Endothelial cell of umbilical vein (primary cell): ENCODE measurements at regions not wholly inside any gene's neighbourhood (a gene's known extent, or its start where the extent isn't known, plus 50 kb on each side); places are given as distances from the start of the nearest gene placed in this dataset.

Experiments used
- BruUV-seq: library from RNA; stranded (reverse); fragments of 400-500 nt; replicated peaks from 2 replicates; lab custom pipeline; 2021; lab: Mats Ljungman, UMichigan
- CTCF ChIA-PET: fragments of 300-600, 350-600 bp; sonication (Branson Sonifier 250); formaldehyde crosslinking; loops from one replicate; lab custom pipeline; 2021; ENCODE audit warnings: antibody characterized with exemption, inconsistent platforms; lab: Charles Lee
- POLR2A ChIA-PET: fragments of 300-600, 350-600 bp; sonication (Branson Sonifier 250); formaldehyde crosslinking; loops from one replicate; lab custom pipeline; 2021; ENCODE audit warnings: antibody characterized with exemption, inconsistent platforms; lab: Charles Lee
- DNase-seq: peaks from one replicate; pipeline ENCODE4 v3.0.0-alpha.2; 2011; ENCODE audit warnings: low read depth, low spot score
- FAIRE-seq: peaks from 2 replicates; lab custom pipeline; 2011; peaks lifted over from hg19 to GRCh38; lab: Jason Lieb, UNC
- H2AFZ ChIP-seq: 2 replicates; pipeline ENCODE4 v1.6.0; 2012; ENCODE audit warnings: low read depth, low read length, control low read depth, inconsistent platforms
- H3K27ac ChIP-seq: 2 replicates; pipeline ENCODE4 v1.5.1; 2011; ENCODE audit warnings: low read depth, mild to moderate bottlenecking, control low read depth, low read length, moderate library complexity; ENCODE audit not compliant: insufficient read depth
- H3K27me3 ChIP-seq, 2 experiments: 2 replicates each; pipeline versions ENCODE4 v1.6.0 to v1.6.1; 2011; ENCODE audit warnings: low read length in 2 of 2, mixed read lengths in 1 of 2; ENCODE audit not compliant: control insufficient read depth in 2 of 2, insufficient read depth in 2 of 2
- H3K36me3 ChIP-seq, 2 experiments: 2 replicates in 1 of 2; 3 replicates in 1 of 2; pipeline ENCODE4 v1.5.1; 2011; ENCODE audit warnings: low read length in 2 of 2, mild to moderate bottlenecking in 1 of 2, moderate library complexity in 1 of 2; ENCODE audit not compliant: control insufficient read depth in 2 of 2, insufficient read depth in 2 of 2; ENCODE audit errors: extremely low read depth in 1 of 2
- H3K4me1 ChIP-seq: 3 replicates; pipeline ENCODE4 v1.5.1; 2011; ENCODE audit warnings: mild to moderate bottlenecking, low read length; ENCODE audit not compliant: control insufficient read depth, insufficient read depth; ENCODE audit errors: extremely low read depth
- H3K4me2 ChIP-seq: 2 replicates; pipeline ENCODE4 v1.6.1; 2011; ENCODE audit warnings: low read length, control low read depth, mixed read lengths; ENCODE audit not compliant: insufficient read depth
- H3K4me3 ChIP-seq, 3 experiments: fragments of 200-600 bp in 1 of 3; sonication (generic), shearing (Covaris generic) in 1 of 3; replicated peaks in 1 of 3; 2 replicates each; pipeline ENCODE4 v1.5.1; 2011 to 2016; ENCODE audit warnings: control low read depth in 3 of 3, low read length in 3 of 3, mild to moderate bottlenecking in 2 of 3, inconsistent platforms in 1 of 3, low read depth in 1 of 3, moderate library complexity in 1 of 3; ENCODE audit not compliant: insufficient read depth in 1 of 3
- H3K79me2 ChIP-seq: 2 replicates; pipeline ENCODE4 v1.6.0; 2012; ENCODE audit warnings: low read length, inconsistent platforms; ENCODE audit not compliant: control insufficient read depth, insufficient read depth
- H3K9ac ChIP-seq: replicated peaks from 2 replicates; pipeline ENCODE3; 2011; ENCODE audit warnings: low read length, control low read depth; ENCODE audit not compliant: insufficient read depth; ENCODE audit errors: extremely low read depth
- H3K9me1 ChIP-seq: replicated peaks from 3 replicates; pipeline ENCODE4 v1.6.0; 2011; ENCODE audit warnings: mild to moderate bottlenecking, low read length; ENCODE audit not compliant: control insufficient read depth, insufficient read depth; ENCODE audit errors: extremely low read depth
- H3K9me3 ChIP-seq: replicated peaks from 2 replicates; pipeline ENCODE4 v1.5.1; 2012; ENCODE audit warnings: low read length, inconsistent platforms; ENCODE audit not compliant: control insufficient read depth, insufficient read depth
- H4K20me1 ChIP-seq: replicated peaks from 2 replicates; pipeline ENCODE3; 2011; ENCODE audit warnings: mild to moderate bottlenecking, low read length; ENCODE audit not compliant: control insufficient read depth, insufficient read depth; ENCODE audit errors: extremely low read depth
- EZH2 ChIP-seq: IDR thresholded peaks from 2 replicates; pipeline ENCODE4 v1.6.1; 2012; ENCODE audit warnings: borderline replicate concordance, low read depth, mild to moderate bottlenecking, moderate library complexity, low read length, inconsistent platforms; ENCODE audit not compliant: severe bottlenecking
- FOS ChIP-seq: IDR thresholded peaks from 2 replicates; pipeline ENCODE4 v1.6.1; 2011; ENCODE audit warnings: mild to moderate bottlenecking, low read length, moderate library complexity, borderline replicate concordance; ENCODE audit not compliant: insufficient read depth
- GATA2 ChIP-seq: IDR thresholded peaks from 2 replicates; pipeline ENCODE4 v1.7.0; 2011; ENCODE audit warnings: low read depth, mild to moderate bottlenecking, moderate library complexity, mixed read lengths, low read length; ENCODE audit not compliant: insufficient read length, insufficient read depth
- JUN ChIP-seq: IDR thresholded peaks from 2 replicates; pipeline ENCODE4 v1.6.1; 2011; ENCODE audit warnings: borderline replicate concordance, low read depth; ENCODE audit not compliant: insufficient read length, insufficient read depth
- MYC ChIP-seq: IDR thresholded peaks from one replicate; pipeline ENCODE4 v1.6.1; 2011; ENCODE audit warnings: mild to moderate bottlenecking, low read depth, low read length
- POLR2A ChIP-seq: IDR thresholded peaks from 2 replicates; pipeline ENCODE4 v1.6.1; 2012; ENCODE audit warnings: low read depth, mild to moderate bottlenecking, control low read depth, low read length
- POLR2AphosphoS5 ChIP-seq: IDR thresholded peaks from 2 replicates; pipeline ENCODE4 v1.6.1; 2012; ENCODE audit warnings: low read depth, mild to moderate bottlenecking, control low read depth, low read length, moderate library complexity; ENCODE audit not compliant: insufficient read depth
- dilution Hi-C: fragments of 300-500 bp; cut with MboI; formaldehyde crosslinking; loops from one replicate; pipeline ENCODE4 v1.15.0; 2019; ENCODE audit warnings: low sequenced_read_pairs; ENCODE audit not compliant: extremely low pct_ligation_motif_present
- intact Hi-C: fragments of 100-400 bp; cut with micrococcal nuclease; formaldehyde crosslinking; loops from one replicate; pipeline ENCODE4 v1.10.0; 2022
- TF ChIP-seq, protein P1 (sequence below), 2 donors: IDR thresholded peaks; 1 replicate in 1 of 2; 2 replicates in 1 of 2; pipeline ENCODE4 v1.5.1; 2011; ENCODE audit warnings: low read length in 2 of 2, mild to moderate bottlenecking in 2 of 2, moderate library complexity in 2 of 2, control low read depth in 1 of 2, inconsistent platforms in 1 of 2, low read depth in 1 of 2; ENCODE audit not compliant: insufficient read depth in 1 of 2; ENCODE audit errors: extremely low read depth in 1 of 2
- TF ChIP-seq, protein P2 (sequence below): IDR thresholded peaks from 2 replicates; pipeline ENCODE4 v1.6.1; 2011; ENCODE audit not compliant: insufficient read depth, insufficient read length

DNA sequence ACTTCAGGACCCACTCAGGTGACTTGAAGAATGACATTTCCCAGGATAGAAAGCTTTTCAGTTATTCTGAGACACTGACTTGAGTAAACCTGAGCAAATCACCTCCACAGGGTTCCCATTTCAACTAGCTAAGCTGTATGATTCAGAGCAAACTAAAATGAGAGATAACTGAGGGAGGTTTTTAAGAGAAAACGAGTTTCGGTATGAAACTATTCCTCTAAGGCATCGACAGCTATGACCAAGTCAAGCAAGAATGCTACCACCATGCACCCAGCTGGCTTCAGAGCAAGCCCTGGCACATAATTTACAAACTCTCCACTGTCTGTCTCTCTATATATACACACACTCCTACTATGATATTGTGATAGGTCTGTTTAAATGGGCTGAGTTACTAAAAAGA, 75.4 kb downstream of the PERP start:
- H3K9me1 ChIP-seq: no peaks in the 10 kb centered on the region
- BruUV-seq: no TSS peak
- FAIRE-seq: no peak
- intact Hi-C loops (no loop called here), dilution Hi-C loops (no loop called here)
- ChIA-PET POLR2A (no interaction called here), CTCF (interaction anchor here (1.4 kb wide), 1 partner anchor 31 kb away, joined by 3 read pairs; no protein-coding TSS in a partner anchor)
- no peaks in the 10 kb centered on the region for H3K79me2 ChIP-seq
- TF ChIP-seq FOS (no peak), MYC (no peak), POLR2A (no peak), POLR2AphosphoS5 (no peak), JUN (no peak), EZH2 (no peak), GATA2 (no peak)
- TF ChIP-seq, protein P1, sequence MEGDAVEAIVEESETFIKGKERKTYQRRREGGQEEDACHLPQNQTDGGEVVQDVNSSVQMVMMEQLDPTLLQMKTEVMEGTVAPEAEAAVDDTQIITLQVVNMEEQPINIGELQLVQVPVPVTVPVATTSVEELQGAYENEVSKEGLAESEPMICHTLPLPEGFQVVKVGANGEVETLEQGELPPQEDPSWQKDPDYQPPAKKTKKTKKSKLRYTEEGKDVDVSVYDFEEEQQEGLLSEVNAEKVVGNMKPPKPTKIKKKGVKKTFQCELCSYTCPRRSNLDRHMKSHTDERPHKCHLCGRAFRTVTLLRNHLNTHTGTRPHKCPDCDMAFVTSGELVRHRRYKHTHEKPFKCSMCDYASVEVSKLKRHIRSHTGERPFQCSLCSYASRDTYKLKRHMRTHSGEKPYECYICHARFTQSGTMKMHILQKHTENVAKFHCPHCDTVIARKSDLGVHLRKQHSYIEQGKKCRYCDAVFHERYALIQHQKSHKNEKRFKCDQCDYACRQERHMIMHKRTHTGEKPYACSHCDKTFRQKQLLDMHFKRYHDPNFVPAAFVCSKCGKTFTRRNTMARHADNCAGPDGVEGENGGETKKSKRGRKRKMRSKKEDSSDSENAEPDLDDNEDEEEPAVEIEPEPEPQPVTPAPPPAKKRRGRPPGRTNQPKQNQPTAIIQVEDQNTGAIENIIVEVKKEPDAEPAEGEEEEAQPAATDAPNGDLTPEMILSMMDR (IDR thresholded peaks at IDR 0.05; ENCODE audit: extremely low read depth in 1 of 2, insufficient read depth in 1 of 2, low read depth in 1 of 2, low read length in 2 of 2): no peak
- TF ChIP-seq, protein P2, sequence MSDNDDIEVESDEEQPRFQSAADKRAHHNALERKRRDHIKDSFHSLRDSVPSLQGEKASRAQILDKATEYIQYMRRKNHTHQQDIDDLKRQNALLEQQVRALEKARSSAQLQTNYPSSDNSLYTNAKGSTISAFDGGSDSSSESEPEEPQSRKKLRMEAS: no peak
- peaks cover 2 to 4% of the 10 kb centered on the region in 2 experiments for H3K27me3 ChIP-seq
- no peak overlapping the region for H2AFZ ChIP-seq
- no peak overlapping the region for H3K9ac ChIP-seq
- no peak overlapping the region for H3K4me2 ChIP-seq
- no peak for DNase-seq
- H3K9me3 ChIP-seq: no peaks in the 10 kb centered on the region
- H3K36me3 ChIP-seq: no peaks in the 10 kb centered on the region
- no peaks in the 10 kb centered on the region for H4K20me1 ChIP-seq
- H3K4me3 ChIP-seq: no peak overlapping the region
- H3K4me1 ChIP-seq: no peaks in the 10 kb centered on the region
- H3K27ac ChIP-seq: no peak overlapping the region
